HG03442 (cell line): ENCODE measurements at regions not wholly inside any gene's neighbourhood (a gene's known extent, or its start where the extent isn't known, plus 50 kb on each side); places are given as distances from the start of the nearest gene placed in this dataset.

ENCODE experiments used
- ATAC-seq: cut with Tn5 transposase; IDR thresholded peaks from one replicate; pipeline ENCODE4 v1.9.1; 2021; ENCODE audit warnings: mild to moderate bottlenecking, moderate library complexity; ENCODE audit not compliant: unreplicated experiment

GRCh38 chr13:106702505-106702904, 134.6 kb upstream of the ARGLU1 start:
- ATAC-seq, result no peak

DNA sequence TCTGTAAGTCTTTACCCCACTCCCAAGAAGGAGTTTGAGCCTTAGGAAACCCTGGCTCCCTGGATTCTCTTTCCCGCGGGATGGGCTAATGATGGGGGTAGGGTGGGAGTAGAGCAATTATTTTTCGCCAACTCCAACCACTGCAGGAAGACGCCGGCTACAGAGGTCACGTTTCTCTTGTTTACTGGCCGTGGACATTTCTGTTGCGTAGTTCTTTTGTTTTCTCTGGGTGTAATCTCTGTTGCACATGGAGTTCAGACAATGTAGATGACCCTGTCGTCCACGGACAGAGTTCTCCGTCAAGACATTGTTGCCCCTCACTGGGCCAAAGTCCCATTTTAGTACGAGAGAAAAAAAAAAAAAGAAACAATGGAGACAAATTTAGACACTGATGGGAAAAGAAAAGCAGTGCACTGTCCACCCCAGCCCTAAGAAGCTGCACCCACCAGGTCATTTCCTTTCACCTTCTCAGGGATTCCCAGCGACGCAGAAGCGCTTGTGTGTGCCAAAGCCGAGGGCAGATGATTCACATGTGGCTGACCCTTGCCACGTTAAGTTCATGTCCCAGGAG, 133.9 kb upstream of the ARGLU1 start:
- ATAC-seq, result no peak

GRCh38 chr13:106700439-106700838, 132.5 kb upstream of the ARGLU1 start:
- no peak for ATAC-seq

- no peak for ATAC-seq
Measured at GRCh38 chr13:106700007-106700406, 132.1 kb upstream of the ARGLU1 start.

GRCh38 chr13:106699311-106699710, 131.4 kb upstream of the ARGLU1 start:
- ATAC-seq, result no peak

DNA sequence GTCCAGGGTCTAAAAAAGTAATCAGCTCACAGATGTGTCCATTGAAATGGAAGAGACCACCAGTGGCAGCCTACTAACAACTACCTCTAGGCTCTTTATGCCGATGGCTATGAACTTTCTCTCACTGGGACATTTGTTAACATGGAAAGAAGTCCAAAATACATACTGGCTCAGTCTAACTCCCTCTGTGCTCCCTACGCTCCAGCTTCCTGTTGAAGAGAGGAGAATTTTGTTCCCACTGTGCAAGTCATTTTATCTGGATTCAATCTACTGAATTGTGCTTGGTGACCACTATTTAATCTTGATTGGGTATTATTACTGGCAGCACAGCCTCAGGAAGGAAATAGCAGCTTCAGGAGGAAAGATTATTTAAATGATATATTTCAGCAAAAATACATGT, 128.8 kb upstream of the ARGLU1 start:
- no peak for ATAC-seq

DNA sequence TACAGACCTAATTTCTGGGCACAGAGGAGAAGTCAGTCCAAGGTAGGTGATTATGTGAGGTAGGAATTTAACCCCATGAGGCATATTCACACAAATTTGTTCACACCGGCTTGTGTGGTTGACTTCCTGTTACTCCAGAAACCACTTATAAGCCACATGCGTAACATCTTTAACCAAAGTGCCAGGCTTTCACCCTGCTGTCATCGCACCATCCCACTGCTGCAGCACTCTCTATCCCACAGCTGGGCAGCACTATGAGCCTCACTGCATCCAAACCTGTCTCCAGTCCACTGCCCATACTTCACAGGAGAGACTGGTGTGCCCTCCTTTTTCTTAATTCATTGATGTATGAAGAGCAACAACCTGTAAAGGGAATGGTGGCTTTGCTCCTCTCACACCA, 128.2 kb upstream of the ARGLU1 start:
- no peak for ATAC-seq

GRCh38 chr13:106695139-106695538, 127.2 kb upstream of the ARGLU1 start:
- ATAC-seq, result no peak

DNA sequence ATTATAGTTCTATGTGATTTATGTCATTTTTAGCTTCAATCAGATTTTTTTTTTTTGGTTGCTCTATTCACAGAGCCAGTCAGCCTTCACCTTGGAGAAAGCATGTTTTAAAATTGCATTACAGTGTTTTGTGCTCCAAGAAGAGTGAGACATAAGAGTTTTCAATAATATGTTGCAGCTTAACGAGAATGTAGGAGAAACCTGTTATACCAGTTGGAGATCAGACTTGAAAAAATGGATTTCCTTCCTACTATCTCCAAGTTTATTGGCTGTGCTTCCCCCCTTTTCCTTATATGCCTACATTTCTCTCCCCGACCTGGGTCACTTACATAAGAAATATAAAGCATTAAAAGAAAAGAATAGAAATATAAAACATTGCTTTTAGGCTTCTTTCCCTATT, 123.9 kb upstream of the ARGLU1 start:
- ATAC-seq, result no peak

DNA sequence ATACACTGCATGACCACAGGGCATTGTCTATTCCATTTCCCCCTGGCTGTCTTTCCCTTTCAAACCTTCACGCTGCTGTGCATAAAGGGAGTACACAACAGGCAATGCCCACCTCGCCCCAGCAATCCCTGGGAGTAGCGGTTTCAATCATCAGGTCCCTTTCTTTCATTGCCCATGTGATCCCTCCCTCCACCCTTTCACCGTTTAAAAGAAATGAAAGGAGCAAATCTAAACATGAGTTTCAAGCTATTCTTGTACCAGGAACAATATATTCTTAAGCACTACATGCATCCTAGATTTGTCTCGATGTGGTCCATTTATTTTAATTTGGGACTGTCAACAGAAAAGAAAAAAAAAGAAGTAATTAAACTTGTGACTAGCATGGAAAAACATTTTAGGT, 123.4 kb upstream of the ARGLU1 start:
- ATAC-seq, result no peak

GRCh38 chr13:106690779-106691178, 122.8 kb upstream of the ARGLU1 start:
- ATAC-seq, result no peak

GRCh38 chr13:106689906-106690305, 122.0 kb upstream of the ARGLU1 start:
- no peak for ATAC-seq

- no peak for ATAC-seq
Measured at GRCh38 chr13:106688940-106689339, 121.0 kb upstream of the ARGLU1 start.

GRCh38 chr13:106686163-106686562, 118.2 kb upstream of the ARGLU1 start:
- ATAC-seq, result no peak

DNA sequence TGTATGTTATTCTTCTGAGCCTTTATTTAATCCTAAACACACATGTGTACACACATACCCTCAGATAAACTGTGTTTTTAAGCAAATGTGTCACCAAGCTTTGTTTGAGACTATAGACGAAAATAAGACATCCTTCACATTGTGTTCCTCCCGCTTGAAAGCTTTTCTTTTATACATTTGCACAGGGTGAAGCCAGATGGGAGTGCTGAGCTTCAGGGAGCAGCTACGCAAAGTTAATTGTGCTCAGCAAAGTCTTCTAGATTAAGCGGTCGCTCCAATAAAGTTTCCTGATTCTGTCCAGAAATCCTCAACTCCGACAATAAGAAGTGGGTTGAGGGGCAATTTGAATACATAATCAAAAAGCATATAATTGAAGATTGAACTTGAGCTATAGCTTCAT, 117.2 kb upstream of the ARGLU1 start:
- ATAC-seq, result no peak

DNA sequence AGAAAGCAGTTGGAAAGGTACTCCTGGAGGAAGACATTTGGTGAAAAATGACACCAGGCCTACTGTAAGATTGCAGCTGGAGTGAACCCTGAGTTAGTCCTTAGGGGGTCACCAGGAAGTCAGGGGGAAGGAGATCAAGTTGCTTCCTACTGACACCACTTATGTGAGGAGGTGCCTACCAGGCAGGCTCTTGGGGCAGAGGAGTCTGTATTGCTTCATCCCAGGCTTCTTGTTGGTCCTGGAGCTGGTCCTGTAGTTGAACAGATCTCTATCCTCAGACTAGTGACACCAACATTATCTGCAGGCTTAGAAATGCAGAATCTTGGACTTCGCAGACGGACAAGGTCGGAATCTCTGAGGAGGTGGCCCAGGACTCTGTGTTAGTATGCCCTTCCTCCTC, 116.0 kb upstream of the ARGLU1 start:
- ATAC-seq, result no peak

DNA sequence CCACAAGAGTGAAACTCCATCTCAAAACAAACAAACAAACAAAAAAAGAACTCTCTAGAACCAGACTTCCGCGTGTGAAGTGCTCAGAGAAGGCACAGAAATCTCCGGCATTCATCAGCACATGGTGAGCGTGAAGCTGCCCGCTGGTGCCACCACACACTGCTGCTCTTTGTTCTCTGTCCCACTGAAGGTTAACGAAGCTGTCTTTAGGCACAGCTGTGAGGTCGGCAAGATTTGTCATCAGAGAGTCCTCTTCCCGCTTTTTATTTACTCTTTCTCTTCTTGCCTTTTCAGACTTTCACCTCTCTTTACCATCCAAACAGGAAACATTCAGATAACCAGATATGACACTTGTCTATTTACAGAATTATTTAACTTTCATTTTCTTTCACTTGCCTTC, 115.2 kb upstream of the ARGLU1 start:
- no peak for ATAC-seq

GRCh38 chr13:106681997-106682396, 114.1 kb upstream of the ARGLU1 start:
- no peak for ATAC-seq

GRCh38 chr13:106681536-106681935, 113.6 kb upstream of the ARGLU1 start:
- ATAC-seq, result no peak

DNA sequence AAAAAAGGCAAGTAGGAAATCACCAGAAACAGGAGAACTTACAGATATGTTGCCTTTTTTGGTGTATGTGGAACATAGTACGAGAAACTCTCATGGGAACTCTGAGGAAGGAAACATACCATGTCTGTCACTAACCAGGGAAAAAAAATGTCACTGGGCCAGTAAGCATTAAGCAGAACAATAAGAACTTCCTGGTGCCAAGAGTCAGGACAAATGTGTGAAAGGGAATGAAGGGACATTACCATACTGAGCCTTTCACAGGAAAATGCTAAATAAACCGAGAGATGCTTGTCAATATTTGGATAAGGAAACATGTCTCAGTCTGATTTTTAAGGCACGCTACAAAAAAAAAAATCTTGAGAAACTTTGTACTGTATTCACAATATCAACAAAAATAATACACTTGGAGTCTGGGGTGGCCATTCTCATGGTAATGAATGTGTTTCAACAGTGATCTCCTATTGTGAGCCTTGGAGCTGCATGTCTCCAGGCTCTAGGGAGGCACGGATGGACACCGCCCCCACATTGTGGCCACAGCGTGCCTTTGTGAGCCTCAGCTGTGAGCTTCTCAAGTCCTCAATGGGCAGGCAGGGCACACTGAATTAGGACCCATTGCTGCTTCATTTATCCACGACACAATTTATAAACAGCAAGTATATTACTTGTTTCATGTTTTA, 113.0 kb upstream of the ARGLU1 start:
- ATAC-seq, result no peak

- ATAC-seq, result no peak
Measured at GRCh38 chr13:106678646-106679418, 110.9 kb upstream of the ARGLU1 start.

DNA sequence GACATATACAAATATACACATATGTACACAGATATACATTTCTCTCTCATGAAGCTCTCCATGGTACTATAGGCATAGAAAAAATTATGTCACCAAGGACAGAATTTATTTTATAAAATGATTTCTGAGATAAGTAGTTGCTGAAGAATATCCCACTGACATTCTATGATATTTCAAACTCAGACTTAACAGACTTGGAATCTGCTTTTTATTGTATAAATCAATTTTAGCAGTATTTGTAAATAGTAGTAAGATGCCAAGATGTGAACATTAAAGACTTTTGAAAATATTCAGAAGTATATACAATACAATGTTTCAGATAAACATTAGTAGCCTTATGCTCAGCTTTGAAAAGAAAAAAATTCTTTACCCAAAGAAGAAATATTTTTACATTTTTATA, 107.4 kb upstream of the ARGLU1 start:
- no peak for ATAC-seq
